GM12878 (cell line): ENCODE measurements at regions not wholly inside any gene's neighbourhood (a gene's known extent, or its start where the extent isn't known, plus 50 kb on each side); places are given as distances from the start of the nearest gene placed in this dataset.

Experiments
- ATAC-seq: fragments of 200-7000 bp; cut with Tn5 transposase; 3 replicates; pipeline ENCODE4 v1.9.1; 2020; ENCODE audit warnings: mild to moderate bottlenecking, moderate library complexity
- BruUV-seq: library from RNA; stranded (reverse); fragments of 400-500 nt; replicated peaks from 2 replicates; lab custom pipeline; 2021; lab: Mats Ljungman, UMichigan
- CTCF ChIA-PET: fragments of 300-600 bp; sonication (Branson Sonifier 250); formaldehyde crosslinking; extraction: SDS; loops from one replicate; lab custom pipeline; 2021; ENCODE audit warnings: inconsistent platforms; lab: Yijun Ruan, JAX
- POLR2A ChIA-PET: fragments of 350-600 bp; formaldehyde crosslinking; extraction: SDS; loops from one replicate; lab custom pipeline; 2021; ENCODE audit warnings: inconsistent platforms; lab: Charles Lee
- RAD21 ChIA-PET: fragments of 300-600 bp; sonication (Branson Sonifier 250); formaldehyde crosslinking; loops from one replicate; lab custom pipeline; 2023; ENCODE audit warnings: antibody characterized with exemption; ENCODE audit not compliant: unreplicated experiment; lab: Charles Lee
- SMC1A ChIA-PET: fragments of 300-600 bp; sonication (Branson Sonifier 250); formaldehyde crosslinking; loops from one replicate; lab custom pipeline; 2023; ENCODE audit not compliant: unreplicated experiment, uncharacterized antibody; lab: Charles Lee
- DNase-seq: peaks from one replicate; pipeline ENCODE4 v3.0.0-alpha.2; 2011; ENCODE audit warnings: low read depth, low spot score
- FAIRE-seq: peaks from 3 replicates; lab custom pipeline; 2011; peaks lifted over from hg19 to GRCh38; lab: Jason Lieb, UNC
- H2AFZ ChIP-seq: 2 replicates; pipeline ENCODE4 v1.6.0; 2011; ENCODE audit warnings: low read depth, low read length, control low read depth; ENCODE audit not compliant: control insufficient read depth
- H3K27ac ChIP-seq: 2 replicates; pipeline ENCODE4 v1.5.1; 2011; ENCODE audit warnings: control low read depth; ENCODE audit not compliant: control insufficient read depth, insufficient read depth
- H3K27me3 ChIP-seq, 2 experiments: replicated peaks in 1 of 2; 2 replicates each; pipeline versions ENCODE4 v1.6.0 to v1.6.1; 2011; ENCODE audit warnings: low read length in 1 of 2; ENCODE audit not compliant: control insufficient read depth in 2 of 2, insufficient read depth in 2 of 2
- H3K36me3 ChIP-seq, 2 experiments: 2 replicates each; pipeline ENCODE4 v1.5.1; 2011; ENCODE audit warnings: low read length in 1 of 2; ENCODE audit not compliant: control insufficient read depth in 2 of 2, insufficient read depth in 2 of 2
- H3K4me1 ChIP-seq: 2 replicates; pipeline ENCODE4 v1.6.1; 2011; ENCODE audit warnings: mild to moderate bottlenecking, low read length, moderate library complexity, mixed read lengths; ENCODE audit not compliant: control insufficient read depth, insufficient read depth
- H3K4me2 ChIP-seq: 2 replicates; pipeline ENCODE4 v1.6.0; 2011; ENCODE audit warnings: control low read depth; ENCODE audit not compliant: control insufficient read depth, insufficient read depth
- H3K4me3 ChIP-seq: fragments of 200-600 bp; sonication (generic); 2 replicates; pipeline ENCODE4 v1.5.1; 2016
- H3K79me2 ChIP-seq: 2 replicates; pipeline ENCODE4 v1.6.0; 2011; ENCODE audit warnings: low read length; ENCODE audit not compliant: control insufficient read depth, insufficient read depth
- H3K9ac ChIP-seq: 2 replicates; pipeline ENCODE4 v1.8.0; 2011; ENCODE audit warnings: low read length, control low read depth, mixed read lengths; ENCODE audit not compliant: control insufficient read depth, insufficient read depth
- H3K9me3 ChIP-seq: replicated peaks from 3 replicates; pipeline ENCODE4 v1.5.1; 2011; ENCODE audit warnings: mild to moderate bottlenecking, low read length; ENCODE audit not compliant: control insufficient read depth, insufficient read depth
- H4K20me1 ChIP-seq: 2 replicates; pipeline ENCODE4 v1.6.0; 2011; ENCODE audit not compliant: control insufficient read depth, insufficient read depth
- E2F8 ChIP-seq: fragments of 450-650 bp; IDR thresholded peaks from 2 replicates; pipeline ENCODE4 v1.6.1; 2018; ENCODE audit warnings: mild to moderate bottlenecking, low read depth, moderate library complexity; ENCODE audit not compliant: partially characterized antibody
- EGR1 ChIP-seq, 2 experiments: IDR thresholded peaks; 1 replicate in 1 of 2; 2 replicates in 1 of 2; pipeline ENCODE4 v1.6.1; 2011 to 2012; ENCODE audit warnings: low read depth in 2 of 2, low read length in 2 of 2, borderline replicate concordance in 1 of 2, mild to moderate bottlenecking in 1 of 2, moderate library complexity in 1 of 2
- FOS ChIP-seq: IDR thresholded peaks from 3 replicates; pipeline ENCODE4 v1.6.1; 2011; ENCODE audit warnings: borderline replicate concordance; ENCODE audit not compliant: insufficient read length; ENCODE audit errors: extremely low read depth
- IRF5 ChIP-seq: fragments of 450-650 bp; IDR thresholded peaks from 2 replicates; pipeline ENCODE4 v1.6.1; 2017; ENCODE audit warnings: borderline replicate concordance
- TCF3 ChIP-seq: IDR thresholded peaks from 2 replicates; pipeline ENCODE4 v1.6.1; 2012; ENCODE audit warnings: low read depth, mild to moderate bottlenecking, low read length, borderline replicate concordance; ENCODE audit not compliant: insufficient read depth
- whole genome bisulfite sequencing: methylation state at CpG from one replicate; pipeline ENCODE4 v1.1.6; 2016; ENCODE audit warnings: low lambda C conversion rate; ENCODE audit not compliant: insufficient replicate concordance, insufficient coverage; ENCODE audit errors: missing lambda C conversion rate; 5-methylcytosine and 5-hydroxymethylcytosine counted together
- in situ Hi-C: fragments of 300-500 bp; cut with MboI; formaldehyde crosslinking; loops from 9 replicates; pipeline ENCODE4 v1.14.3; 2018; ENCODE audit warnings: mixed read lengths
- intact Hi-C: fragments of 100-400 bp; cut with micrococcal nuclease; formaldehyde crosslinking; loops from one replicate; pipeline ENCODE4 v1.14.2; 2022; ENCODE audit not compliant: unreplicated experiment
- TF ChIP-seq, protein P1 (sequence below): IDR thresholded peaks from 2 replicates; pipeline ENCODE4 v1.6.1; 2011; ENCODE audit warnings: borderline replicate concordance, low read depth, mild to moderate bottlenecking, moderate library complexity, low read length; ENCODE audit not compliant: insufficient read depth, poor library complexity, severe bottlenecking
- TF ChIP-seq, protein P2 (sequence below): fragments of 450-650 bp; IDR thresholded peaks from 2 replicates; pipeline ENCODE4 v1.6.1; 2017; ENCODE audit warnings: low read depth, mild to moderate bottlenecking, moderate library complexity
- TF ChIP-seq, protein P3 (sequence below): fragments of 150-350 bp; IDR thresholded peaks from 2 replicates; pipeline ENCODE4 v1.6.1; 2016; ENCODE audit warnings: low read depth, low read length

GRCh38 chr2:187966924-187967323 is 324.8 kb upstream of the GULP1 start:
- ChIA-PET CTCF (interaction anchor here (1.5 kb wide), 1 partner anchor 19 kb away, joined by 3 read pairs; no protein-coding TSS in a partner anchor), POLR2A (no interaction called here), RAD21 (no interaction called here), SMC1A (interaction anchor here (1.0 to 1.4 kb wide), 2 partner anchors 9 to 146 kb away, joined by 3 to 5 read pairs; no protein-coding TSS in a partner anchor)
- Histone ChIP-seq H3K27ac (no peak overlapping the region), H2AFZ (no peak overlapping the region), H3K4me3 (no peak overlapping the region), H3K9ac (no peak overlapping the region), H3K79me2 (no peaks in the 10 kb centered on the region), H3K9me3 (no peaks in the 10 kb centered on the region), H3K36me3 (no peaks in the 10 kb centered on the region), H3K4me1 (no peaks in the 10 kb centered on the region)
- ATAC-seq (no peak), DNase-seq (no peak), FAIRE-seq (no peak)
- 0% methylated on average over 1 of the region's 1 CpG for WGBS
- intact Hi-C loops = no loop called here
- no TSS peak for BruUV-seq
- TF ChIP-seq, protein P1, sequence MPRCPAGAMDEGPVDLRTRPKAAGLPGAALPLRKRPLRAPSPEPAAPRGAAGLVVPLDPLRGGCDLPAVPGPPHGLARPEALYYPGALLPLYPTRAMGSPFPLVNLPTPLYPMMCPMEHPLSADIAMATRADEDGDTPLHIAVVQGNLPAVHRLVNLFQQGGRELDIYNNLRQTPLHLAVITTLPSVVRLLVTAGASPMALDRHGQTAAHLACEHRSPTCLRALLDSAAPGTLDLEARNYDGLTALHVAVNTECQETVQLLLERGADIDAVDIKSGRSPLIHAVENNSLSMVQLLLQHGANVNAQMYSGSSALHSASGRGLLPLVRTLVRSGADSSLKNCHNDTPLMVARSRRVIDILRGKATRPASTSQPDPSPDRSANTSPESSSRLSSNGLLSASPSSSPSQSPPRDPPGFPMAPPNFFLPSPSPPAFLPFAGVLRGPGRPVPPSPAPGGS = no peak
- no peak for TF ChIP-seq E2F8
- TF ChIP-seq, protein P2, sequence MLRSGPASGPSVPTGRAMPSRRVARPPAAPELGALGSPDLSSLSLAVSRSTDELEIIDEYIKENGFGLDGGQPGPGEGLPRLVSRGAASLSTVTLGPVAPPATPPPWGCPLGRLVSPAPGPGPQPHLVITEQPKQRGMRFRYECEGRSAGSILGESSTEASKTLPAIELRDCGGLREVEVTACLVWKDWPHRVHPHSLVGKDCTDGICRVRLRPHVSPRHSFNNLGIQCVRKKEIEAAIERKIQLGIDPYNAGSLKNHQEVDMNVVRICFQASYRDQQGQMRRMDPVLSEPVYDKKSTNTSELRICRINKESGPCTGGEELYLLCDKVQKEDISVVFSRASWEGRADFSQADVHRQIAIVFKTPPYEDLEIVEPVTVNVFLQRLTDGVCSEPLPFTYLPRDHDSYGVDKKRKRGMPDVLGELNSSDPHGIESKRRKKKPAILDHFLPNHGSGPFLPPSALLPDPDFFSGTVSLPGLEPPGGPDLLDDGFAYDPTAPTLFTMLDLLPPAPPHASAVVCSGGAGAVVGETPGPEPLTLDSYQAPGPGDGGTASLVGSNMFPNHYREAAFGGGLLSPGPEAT = no peak
- no peak for TF ChIP-seq EGR1 (IDR thresholded peaks at IDR 0.05; ENCODE audit: borderline replicate concordance in 1 of 2, low read depth in 2 of 2, low read length in 2 of 2)
- TF ChIP-seq FOS = no peak
- TF ChIP-seq, protein P3, sequence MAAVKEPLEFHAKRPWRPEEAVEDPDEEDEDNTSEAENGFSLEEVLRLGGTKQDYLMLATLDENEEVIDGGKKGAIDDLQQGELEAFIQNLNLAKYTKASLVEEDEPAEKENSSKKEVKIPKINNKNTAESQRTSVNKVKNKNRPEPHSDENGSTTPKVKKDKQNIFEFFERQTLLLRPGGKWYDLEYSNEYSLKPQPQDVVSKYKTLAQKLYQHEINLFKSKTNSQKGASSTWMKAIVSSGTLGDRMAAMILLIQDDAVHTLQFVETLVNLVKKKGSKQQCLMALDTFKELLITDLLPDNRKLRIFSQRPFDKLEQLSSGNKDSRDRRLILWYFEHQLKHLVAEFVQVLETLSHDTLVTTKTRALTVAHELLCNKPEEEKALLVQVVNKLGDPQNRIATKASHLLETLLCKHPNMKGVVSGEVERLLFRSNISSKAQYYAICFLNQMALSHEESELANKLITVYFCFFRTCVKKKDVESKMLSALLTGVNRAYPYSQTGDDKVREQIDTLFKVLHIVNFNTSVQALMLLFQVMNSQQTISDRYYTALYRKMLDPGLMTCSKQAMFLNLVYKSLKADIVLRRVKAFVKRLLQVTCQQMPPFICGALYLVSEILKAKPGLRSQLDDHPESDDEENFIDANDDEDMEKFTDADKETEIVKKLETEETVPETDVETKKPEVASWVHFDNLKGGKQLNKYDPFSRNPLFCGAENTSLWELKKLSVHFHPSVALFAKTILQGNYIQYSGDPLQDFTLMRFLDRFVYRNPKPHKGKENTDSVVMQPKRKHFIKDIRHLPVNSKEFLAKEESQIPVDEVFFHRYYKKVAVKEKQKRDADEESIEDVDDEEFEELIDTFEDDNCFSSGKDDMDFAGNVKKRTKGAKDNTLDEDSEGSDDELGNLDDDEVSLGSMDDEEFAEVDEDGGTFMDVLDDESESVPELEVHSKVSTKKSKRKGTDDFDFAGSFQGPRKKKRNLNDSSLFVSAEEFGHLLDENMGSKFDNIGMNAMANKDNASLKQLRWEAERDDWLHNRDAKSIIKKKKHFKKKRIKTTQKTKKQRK = no peak
- no peak for TF ChIP-seq IRF5
- TF ChIP-seq TCF3 = no peak
- TF ChIP-seq, all 136 proteins: peak for 0
- no peaks in the 10 kb centered on the region for H3K27me3 ChIP-seq
- in situ Hi-C loops = no loop called here
- no peaks in the 10 kb centered on the region for H4K20me1 ChIP-seq
- H3K4me2 ChIP-seq = no peak overlapping the region
